ENCODE measurements at regions not wholly inside any gene's neighbourhood (a gene's known extent, or its start where the extent isn't known, plus 50 kb on each side); places are given as distances from the start of the nearest gene placed in this dataset.

GRCh38 chr9:75623462-75623861 is 267.0 kb upstream of the PCSK5 start:
- H3K4me3 Mint-ChIP-seq: no peak overlapping the region
- Histone ChIP-seq H3K27me3 (ENCODE audit: control insufficient read depth, insufficient read depth, low read length) (no peaks in the 10 kb centered on the region), H3K4me3 (ENCODE audit: low read length) (no peak overlapping the region), H3K36me3 (ENCODE audit: control insufficient read depth, insufficient read depth, low read length) (no peaks in the 10 kb centered on the region), H3K27ac (ENCODE audit: low read length) (no peak overlapping the region), H3K9me3 (ENCODE audit: control insufficient read depth, insufficient read depth, low read length) (no peaks in the 10 kb centered on the region), H3K4me1 (ENCODE audit: control insufficient read depth, insufficient read depth, low read length) (no peaks in the 10 kb centered on the region)
- intact Hi-C loops (cut with micrococcal nuclease): no loop called here
- H3K36me3 Mint-ChIP-seq: no peaks in the 10 kb centered on the region
- H3K27ac Mint-ChIP-seq: no peak overlapping the region
- TF ChIP-seq, protein P1, sequence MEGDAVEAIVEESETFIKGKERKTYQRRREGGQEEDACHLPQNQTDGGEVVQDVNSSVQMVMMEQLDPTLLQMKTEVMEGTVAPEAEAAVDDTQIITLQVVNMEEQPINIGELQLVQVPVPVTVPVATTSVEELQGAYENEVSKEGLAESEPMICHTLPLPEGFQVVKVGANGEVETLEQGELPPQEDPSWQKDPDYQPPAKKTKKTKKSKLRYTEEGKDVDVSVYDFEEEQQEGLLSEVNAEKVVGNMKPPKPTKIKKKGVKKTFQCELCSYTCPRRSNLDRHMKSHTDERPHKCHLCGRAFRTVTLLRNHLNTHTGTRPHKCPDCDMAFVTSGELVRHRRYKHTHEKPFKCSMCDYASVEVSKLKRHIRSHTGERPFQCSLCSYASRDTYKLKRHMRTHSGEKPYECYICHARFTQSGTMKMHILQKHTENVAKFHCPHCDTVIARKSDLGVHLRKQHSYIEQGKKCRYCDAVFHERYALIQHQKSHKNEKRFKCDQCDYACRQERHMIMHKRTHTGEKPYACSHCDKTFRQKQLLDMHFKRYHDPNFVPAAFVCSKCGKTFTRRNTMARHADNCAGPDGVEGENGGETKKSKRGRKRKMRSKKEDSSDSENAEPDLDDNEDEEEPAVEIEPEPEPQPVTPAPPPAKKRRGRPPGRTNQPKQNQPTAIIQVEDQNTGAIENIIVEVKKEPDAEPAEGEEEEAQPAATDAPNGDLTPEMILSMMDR (IDR thresholded peaks at IDR 0.05): no peak
- H3K9me3 Mint-ChIP-seq: peaks cover 0 to 6% of the 10 kb centered on the region in 2 donors
- no peak for DNase-seq
- ATAC-seq: no peak
- no peaks in the 10 kb centered on the region for H3K4me1 Mint-ChIP-seq
- H3K27me3 Mint-ChIP-seq (ENCODE audit: low read depth in 2 of 2): peaks cover 0 to 3% of the 10 kb centered on the region in 2 donors

DNA sequence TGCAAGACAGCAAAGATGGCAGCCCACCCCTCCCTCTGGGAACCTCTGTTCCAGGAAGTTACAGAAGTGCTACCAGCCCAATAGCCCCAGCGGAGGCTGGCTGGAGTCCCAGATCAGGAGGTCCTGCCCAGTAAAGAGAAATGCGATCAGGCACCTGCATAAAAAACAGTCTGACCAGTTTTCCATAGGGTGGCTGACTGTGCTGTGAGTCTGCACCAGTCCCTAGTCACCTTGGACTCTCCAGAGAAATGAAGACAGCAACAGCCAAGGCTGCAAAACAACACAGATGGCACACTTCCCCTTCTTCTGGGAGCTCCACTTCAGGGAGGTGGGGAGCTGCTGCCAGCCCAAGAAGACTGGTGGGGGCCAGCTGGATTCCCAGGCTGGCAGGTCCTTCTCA is 265.5 kb upstream of the PCSK5 start:
- ATAC-seq (no peak), DNase-seq (no peak)
- Mint-ChIP-seq H3K9me3 (peaks cover 6% of the 10 kb centered on the region in 2 donors), H3K27me3 (ENCODE audit: low read depth in 2 of 2) (peaks cover 0 to 9% of the 10 kb centered on the region in 2 donors), H3K4me1 (no peaks in the 10 kb centered on the region), H3K27ac (no peak overlapping the region), H3K36me3 (no peaks in the 10 kb centered on the region), H3K4me3 (no peak overlapping the region)
- Histone ChIP-seq H3K27ac (ENCODE audit: low read length) (no peak overlapping the region), H3K4me3 (ENCODE audit: low read length) (no peak overlapping the region), H3K27me3 (ENCODE audit: control insufficient read depth, insufficient read depth, low read length) (no peaks in the 10 kb centered on the region), H3K9me3 (ENCODE audit: control insufficient read depth, insufficient read depth, low read length) (no peaks in the 10 kb centered on the region), H3K36me3 (ENCODE audit: control insufficient read depth, insufficient read depth, low read length) (no peaks in the 10 kb centered on the region), H3K4me1 (ENCODE audit: control insufficient read depth, insufficient read depth, low read length) (no peaks in the 10 kb centered on the region)
- intact Hi-C loops (cut with micrococcal nuclease): no loop called here
- TF ChIP-seq, protein P1 (IDR thresholded peaks at IDR 0.05): no peak
- WGBS (ENCODE audit: insufficient coverage): 79% methylated on average over 2 of the region's 2 CpGs

DNA sequence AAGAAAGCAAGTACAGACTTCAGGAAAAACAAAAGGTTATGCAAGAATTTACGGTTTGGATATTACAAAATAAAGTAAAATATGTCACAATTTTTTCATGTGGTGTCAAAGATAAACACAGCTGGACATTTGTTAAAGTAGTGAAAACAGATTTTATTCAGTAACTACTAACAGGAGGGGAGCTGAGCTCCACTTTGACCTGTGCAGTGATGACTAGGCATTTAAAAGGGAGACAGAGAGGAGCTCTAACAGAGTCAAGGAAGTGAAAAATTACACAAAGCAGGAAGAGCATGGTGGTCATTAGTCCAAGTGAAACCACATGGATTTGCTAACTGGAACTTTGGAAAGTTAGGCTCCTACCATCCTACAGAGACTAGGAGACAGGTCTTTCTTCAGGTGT is 263.6 kb upstream of the PCSK5 start:
- Mint-ChIP-seq H3K4me1 (no peaks in the 10 kb centered on the region), H3K27me3 (ENCODE audit: low read depth in 2 of 2) (peaks cover 0 to 9% of the 10 kb centered on the region in 2 donors), H3K36me3 (no peaks in the 10 kb centered on the region), H3K4me3 (no peak overlapping the region), H3K27ac (no peak overlapping the region), H3K9me3 (peaks cover 3 to 6% of the 10 kb centered on the region in 2 donors)
- Histone ChIP-seq H3K4me3 (ENCODE audit: low read length) (no peak overlapping the region), H3K27ac (ENCODE audit: low read length) (no peak overlapping the region), H3K27me3 (ENCODE audit: control insufficient read depth, insufficient read depth, low read length) (no peaks in the 10 kb centered on the region), H3K9me3 (ENCODE audit: control insufficient read depth, insufficient read depth, low read length) (no peaks in the 10 kb centered on the region), H3K36me3 (ENCODE audit: control insufficient read depth, insufficient read depth, low read length) (no peaks in the 10 kb centered on the region), H3K4me1 (ENCODE audit: control insufficient read depth, insufficient read depth, low read length) (no peaks in the 10 kb centered on the region)
- DNase-seq (no peak), ATAC-seq (no peak)
- intact Hi-C loops (cut with micrococcal nuclease): no loop called here
- WGBS (ENCODE audit: insufficient coverage): no CpG with 5 or more reads among the region's 1 CpG
- TF ChIP-seq, protein P1 (IDR thresholded peaks at IDR 0.05): no peak

DNA sequence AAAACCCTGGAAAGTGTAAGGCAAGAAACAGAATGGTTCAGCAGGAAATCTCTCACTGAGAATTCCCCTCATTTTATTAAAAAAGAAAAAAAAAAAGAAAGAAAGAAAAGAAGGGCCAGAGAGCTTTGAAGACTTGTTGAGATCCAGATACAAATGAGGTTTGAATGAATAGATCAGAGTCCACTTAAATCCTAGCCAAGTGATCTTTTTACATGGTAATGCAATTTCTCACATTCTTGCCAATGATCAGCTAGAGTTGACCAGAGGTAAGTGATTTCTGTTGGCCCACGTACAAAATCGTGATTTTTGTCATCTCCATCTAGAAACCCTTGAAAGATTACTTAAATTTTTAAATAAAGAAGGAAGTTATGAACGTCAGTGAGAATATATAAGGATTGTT is 261.5 kb upstream of the PCSK5 start:
- no peaks in the 10 kb centered on the region for H3K4me1 Mint-ChIP-seq
- 93% methylated on average over 1 of the region's 3 CpGs for WGBS (ENCODE audit: insufficient coverage)
- no peaks in the 10 kb centered on the region for H3K9me3 ChIP-seq (ENCODE audit: control insufficient read depth, insufficient read depth, low read length)
- H3K27me3 ChIP-seq (ENCODE audit: control insufficient read depth, insufficient read depth, low read length): no peaks in the 10 kb centered on the region
- no peaks in the 10 kb centered on the region for H3K36me3 ChIP-seq (ENCODE audit: control insufficient read depth, insufficient read depth, low read length)
- H3K4me1 ChIP-seq (ENCODE audit: control insufficient read depth, insufficient read depth, low read length): no peaks in the 10 kb centered on the region
- TF ChIP-seq, protein P1 (IDR thresholded peaks at IDR 0.05): no peak
- H3K4me3 Mint-ChIP-seq: no peak overlapping the region
- no peak overlapping the region for H3K4me3 ChIP-seq (ENCODE audit: low read length)
- intact Hi-C loops (cut with micrococcal nuclease): no loop called here
- no peak for DNase-seq
- no peak for ATAC-seq
- no peaks in the 10 kb centered on the region for H3K36me3 Mint-ChIP-seq
- peaks cover 0 to 6% of the 10 kb centered on the region in 2 donors for H3K9me3 Mint-ChIP-seq
- peaks cover 0 to 6% of the 10 kb centered on the region in 2 donors for H3K27me3 Mint-ChIP-seq (ENCODE audit: low read depth in 2 of 2)
- H3K27ac ChIP-seq (ENCODE audit: low read length): no peak overlapping the region
- H3K27ac Mint-ChIP-seq: no peak overlapping the region

All from natural killer cell (primary cell).